Activated CD4-positive, alpha-beta T cell treated with anti-CD3 and anti-CD28 coated beads, Interleukin-2, amount 10 ng/mL, durations not matched to agents 7 days and 5 days (primary cell): ENCODE measurements at regions not wholly inside any gene's neighbourhood (a gene's known extent, or its start where the extent isn't known, plus 50 kb on each side); places are given as distances from the start of the nearest gene placed in this dataset.

ENCODE experiments used
- CTCF ChIA-PET: fragments of 350-600 bp; sonication (Branson Sonifier 250); formaldehyde crosslinking; loops from one replicate; lab custom pipeline; 2021; ENCODE audit warnings: antibody characterized with exemption; lab: Charles Lee
- POLR2A ChIA-PET: fragments of 350-600 bp; sonication (Branson Sonifier 250); formaldehyde crosslinking; loops from one replicate; lab custom pipeline; 2021; ENCODE audit warnings: antibody characterized with exemption; lab: Charles Lee
- DNase-seq: peaks from one replicate; pipeline ENCODE4 v3.0.0-alpha.2; 2020
- H3K27ac Mint-ChIP-seq: one replicate; pipeline ENCODE4 v1.8.0; 2021; ENCODE audit warnings: mild to moderate bottlenecking, moderate library complexity, mixed read lengths
- H3K27me3 Mint-ChIP-seq: one replicate; pipeline ENCODE4 v1.8.0; 2021; ENCODE audit warnings: mixed read lengths
- H3K36me3 Mint-ChIP-seq: one replicate; pipeline ENCODE4 v1.8.0; 2021; ENCODE audit warnings: low read depth, mixed read lengths
- H3K4me1 Mint-ChIP-seq: one replicate; pipeline ENCODE4 v1.8.0; 2021; ENCODE audit warnings: mixed read lengths
- H3K4me3 Mint-ChIP-seq: one replicate; pipeline ENCODE4 v1.8.0; 2021; ENCODE audit warnings: mild to moderate bottlenecking, moderate library complexity, mixed read lengths
- H3K9me3 Mint-ChIP-seq: one replicate; pipeline ENCODE4 v1.8.0; 2021; ENCODE audit warnings: mixed read lengths

DNA sequence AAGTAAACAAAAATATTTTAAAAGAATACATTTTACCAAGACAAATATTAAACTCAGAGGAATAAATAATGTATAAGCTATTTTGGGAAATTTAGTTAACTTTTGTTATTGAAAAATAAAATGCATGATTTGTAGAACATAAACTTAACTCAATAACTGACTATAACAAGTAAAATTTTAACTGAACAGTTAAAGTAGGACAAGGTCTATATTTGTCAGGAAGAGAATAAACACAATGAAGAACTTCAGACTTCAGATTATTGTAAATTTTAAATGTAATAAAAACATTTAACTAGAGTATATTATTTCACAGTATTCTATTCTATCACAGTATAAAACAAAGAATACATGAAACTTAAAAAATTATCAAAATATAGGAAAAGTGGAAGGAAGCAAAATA is 948.8 kb upstream of the USP15 start:
- Mint-ChIP-seq H3K27ac (no peak overlapping the region), H3K4me1 (no peaks in the 10 kb centered on the region)
- CTCF ChIA-PET = no interaction called here

DNA sequence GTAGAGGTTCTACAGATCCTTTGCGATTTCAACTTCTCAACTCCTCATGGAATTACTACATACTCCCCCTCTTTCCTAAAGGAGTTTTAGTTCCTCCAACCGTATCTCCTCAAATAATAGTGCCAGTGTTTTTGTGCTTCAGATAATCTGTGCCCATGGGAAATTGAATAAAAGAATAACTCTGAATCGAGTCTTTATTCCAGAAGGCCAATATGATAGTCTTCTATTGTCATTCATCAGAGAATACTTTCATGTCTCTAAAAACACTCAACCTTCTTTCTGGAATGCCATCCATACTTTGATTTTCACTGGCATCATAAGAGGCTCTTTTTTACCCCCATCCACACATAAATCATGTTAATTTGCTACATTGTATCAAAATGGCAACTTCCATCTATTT is 911.3 kb upstream of the USP15 start:
- Mint-ChIP-seq H3K27me3 (no peaks in the 10 kb centered on the region), H3K4me1 (no peaks in the 10 kb centered on the region), H3K36me3 (no peaks in the 10 kb centered on the region), H3K9me3 (no peaks in the 10 kb centered on the region), H3K4me3 (no peak overlapping the region), H3K27ac (no peak overlapping the region)
- CTCF ChIA-PET = no interaction called here
- DNase-seq = no peak
- POLR2A ChIA-PET = no interaction called here

More for the DNA sequence above, 948.8 kb upstream of the USP15 start:
- peaks cover 3% of the 10 kb centered on the region for H3K9me3 Mint-ChIP-seq
- H3K36me3 Mint-ChIP-seq = no peaks in the 10 kb centered on the region
- no peak for DNase-seq
- no peaks in the 10 kb centered on the region for H3K27me3 Mint-ChIP-seq
- POLR2A ChIA-PET = no interaction called here
- H3K4me3 Mint-ChIP-seq = no peak overlapping the region

DNA sequence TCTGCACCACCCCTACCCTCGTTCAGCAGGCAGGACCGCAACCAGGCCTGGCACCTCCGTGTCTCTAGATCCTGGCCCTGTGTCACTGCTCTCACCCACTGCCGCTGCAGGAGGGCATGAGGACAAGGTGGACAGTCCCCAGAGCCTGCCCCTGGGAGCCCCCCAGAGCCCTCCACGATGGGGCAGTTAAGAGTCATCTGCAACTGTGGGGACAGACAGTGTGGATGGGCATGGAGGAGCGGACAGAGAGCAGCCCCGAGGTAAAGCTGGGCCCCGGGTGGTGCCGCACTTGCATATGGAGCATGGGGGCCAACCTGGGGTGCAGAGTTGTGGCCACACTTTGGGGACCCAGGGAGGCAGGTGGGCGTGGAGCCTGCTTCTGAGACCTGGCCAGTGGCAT is 905.1 kb upstream of the USP15 start:
- no peaks in the 10 kb centered on the region for H3K9me3 Mint-ChIP-seq
- no peak overlapping the region for H3K27ac Mint-ChIP-seq
- ChIA-PET POLR2A (no interaction called here), CTCF (interaction anchor here (1.0 kb wide), 1 partner anchor 25 kb away, joined by 3 read pairs; no protein-coding TSS in a partner anchor)
- H3K36me3 Mint-ChIP-seq = no peaks in the 10 kb centered on the region
- H3K27me3 Mint-ChIP-seq = no peaks in the 10 kb centered on the region
- H3K4me1 Mint-ChIP-seq = no peaks in the 10 kb centered on the region
- no peak overlapping the region for H3K4me3 Mint-ChIP-seq
- no peak for DNase-seq

DNA sequence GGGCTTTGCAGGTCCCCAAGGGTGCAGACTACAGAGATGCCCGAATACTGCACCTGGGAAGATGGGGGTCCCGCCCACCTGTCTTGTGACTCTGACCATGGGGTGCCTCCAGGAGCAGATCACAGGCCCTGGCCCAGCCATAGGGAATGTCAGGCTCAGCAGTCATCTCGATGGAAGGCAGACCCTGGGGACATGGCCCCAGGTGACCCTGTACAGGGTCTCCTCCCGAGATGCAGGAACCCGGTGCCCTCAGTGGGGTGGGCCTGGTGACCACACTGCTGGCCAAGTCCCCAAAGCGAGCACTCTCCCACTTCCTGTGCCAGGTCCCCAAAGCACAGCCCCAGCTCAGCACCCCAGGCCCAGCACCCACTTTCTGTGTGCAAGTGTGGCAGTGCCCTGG is 903.7 kb upstream of the USP15 start:
- H3K36me3 Mint-ChIP-seq = no peaks in the 10 kb centered on the region
- no peaks in the 10 kb centered on the region for H3K27me3 Mint-ChIP-seq
- H3K4me1 Mint-ChIP-seq = no peaks in the 10 kb centered on the region
- no peak overlapping the region for H3K4me3 Mint-ChIP-seq
- POLR2A ChIA-PET = no interaction called here
- DNase-seq = no peak
- no peak overlapping the region for H3K27ac Mint-ChIP-seq
- CTCF ChIA-PET = no interaction called here
- H3K9me3 Mint-ChIP-seq = no peaks in the 10 kb centered on the region

DNA sequence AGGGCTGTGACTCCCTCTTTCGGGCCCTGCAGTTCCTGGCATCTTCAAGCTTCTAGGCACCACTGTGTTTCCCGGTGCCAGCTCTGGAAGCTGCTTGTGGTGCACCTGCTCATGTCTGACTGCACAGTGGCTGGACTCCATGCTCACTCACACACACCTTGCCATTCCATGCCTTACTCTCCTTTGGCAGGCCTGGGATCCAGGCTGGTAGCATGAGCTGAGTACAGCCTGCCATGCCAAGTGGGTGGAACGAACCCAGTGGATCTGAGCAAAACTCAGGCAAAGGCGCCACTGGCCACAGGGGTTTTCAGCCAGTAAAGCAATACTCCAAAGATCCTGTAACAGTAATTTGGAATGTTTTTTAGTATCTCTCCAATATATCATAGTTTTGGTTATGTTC is 902.7 kb upstream of the USP15 start:
- no peak overlapping the region for H3K4me3 Mint-ChIP-seq
- ChIA-PET CTCF (no interaction called here), POLR2A (no interaction called here)
- no peaks in the 10 kb centered on the region for H3K9me3 Mint-ChIP-seq
- no peaks in the 10 kb centered on the region for H3K4me1 Mint-ChIP-seq
- DNase-seq = no peak
- H3K36me3 Mint-ChIP-seq = no peaks in the 10 kb centered on the region
- no peak overlapping the region for H3K27ac Mint-ChIP-seq
- no peaks in the 10 kb centered on the region for H3K27me3 Mint-ChIP-seq

DNA sequence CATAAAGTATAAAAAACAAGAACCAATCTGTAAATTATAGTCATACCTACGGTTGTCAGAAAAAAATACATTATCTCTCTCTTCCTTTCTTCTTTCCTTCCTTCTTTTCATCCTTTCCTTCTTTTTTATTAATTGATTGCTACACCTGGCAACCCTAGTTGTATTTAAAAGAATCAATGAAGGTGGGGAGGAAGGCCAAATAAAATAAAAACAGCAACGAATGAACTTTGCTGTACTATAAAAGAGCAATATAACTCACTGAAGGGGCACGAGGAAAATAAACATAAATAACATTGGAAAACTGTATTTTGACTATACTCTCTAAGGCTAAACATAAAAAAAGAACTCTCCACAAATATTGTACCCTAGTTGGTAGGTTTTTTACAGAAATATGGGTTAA is 898.2 kb upstream of the USP15 start:
- DNase-seq = no peak
- POLR2A ChIA-PET = no interaction called here
- H3K4me3 Mint-ChIP-seq = no peak overlapping the region
- no peaks in the 10 kb centered on the region for H3K4me1 Mint-ChIP-seq
- H3K27ac Mint-ChIP-seq = no peak overlapping the region
- no peaks in the 10 kb centered on the region for H3K9me3 Mint-ChIP-seq
- CTCF ChIA-PET = no interaction called here
- no peaks in the 10 kb centered on the region for H3K36me3 Mint-ChIP-seq
- no peaks in the 10 kb centered on the region for H3K27me3 Mint-ChIP-seq

DNA sequence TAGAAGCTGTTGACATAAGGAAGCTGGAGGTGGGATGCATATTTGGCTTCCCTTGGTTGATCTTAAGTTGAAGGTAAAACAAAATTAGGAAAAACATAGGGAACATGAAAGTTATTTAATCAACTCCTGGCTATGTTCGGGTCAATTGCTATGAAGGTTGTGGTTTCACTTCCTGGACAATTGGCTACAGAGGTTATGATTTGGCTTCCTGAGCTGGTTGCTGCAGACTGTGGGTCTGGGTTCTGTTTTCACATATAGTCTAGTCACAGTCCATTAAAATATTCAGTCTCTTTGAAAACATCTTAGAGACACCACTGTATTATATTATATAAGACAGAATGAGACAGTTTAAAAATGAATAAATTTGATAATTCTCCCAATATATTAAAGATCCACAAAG is 895.2 kb upstream of the USP15 start:
- Mint-ChIP-seq H3K4me3 (no peak overlapping the region), H3K36me3 (no peaks in the 10 kb centered on the region), H3K27ac (no peak overlapping the region), H3K4me1 (no peaks in the 10 kb centered on the region), H3K27me3 (no peaks in the 10 kb centered on the region), H3K9me3 (no peaks in the 10 kb centered on the region)
- CTCF ChIA-PET = no interaction called here
- no peak for DNase-seq
- POLR2A ChIA-PET = no interaction called here

DNA sequence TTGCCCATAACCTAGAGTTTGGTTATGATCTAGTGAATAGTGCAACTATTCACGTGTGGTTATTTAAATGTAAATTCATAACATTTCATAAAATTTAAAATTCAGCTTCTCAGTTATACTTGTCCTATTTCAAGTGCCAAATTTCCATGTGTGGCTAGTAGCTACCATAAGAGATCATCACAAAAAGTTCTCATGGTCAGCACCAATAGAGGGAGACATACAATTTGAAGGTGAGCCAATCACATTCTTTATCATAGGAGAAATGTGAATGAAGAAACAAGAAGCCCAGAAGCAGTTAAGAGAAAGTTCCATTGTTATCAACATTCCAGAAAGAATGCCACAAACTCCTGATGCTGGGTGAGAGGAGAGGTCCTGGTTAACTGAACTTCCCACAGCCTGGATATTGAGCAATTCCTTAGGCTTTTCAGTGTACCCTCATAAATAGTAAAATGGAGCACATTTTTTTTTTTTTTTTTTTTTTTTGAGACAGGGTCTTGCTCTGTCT is 892.9 kb upstream of the USP15 start:
- Mint-ChIP-seq H3K9me3 (no peaks in the 10 kb centered on the region), H3K4me1 (no peaks in the 10 kb centered on the region), H3K27me3 (no peaks in the 10 kb centered on the region), H3K4me3 (no peak overlapping the region), H3K27ac (no peak overlapping the region), H3K36me3 (no peaks in the 10 kb centered on the region)
- POLR2A ChIA-PET = no interaction called here
- CTCF ChIA-PET = no interaction called here
- DNase-seq = no peak

DNA sequence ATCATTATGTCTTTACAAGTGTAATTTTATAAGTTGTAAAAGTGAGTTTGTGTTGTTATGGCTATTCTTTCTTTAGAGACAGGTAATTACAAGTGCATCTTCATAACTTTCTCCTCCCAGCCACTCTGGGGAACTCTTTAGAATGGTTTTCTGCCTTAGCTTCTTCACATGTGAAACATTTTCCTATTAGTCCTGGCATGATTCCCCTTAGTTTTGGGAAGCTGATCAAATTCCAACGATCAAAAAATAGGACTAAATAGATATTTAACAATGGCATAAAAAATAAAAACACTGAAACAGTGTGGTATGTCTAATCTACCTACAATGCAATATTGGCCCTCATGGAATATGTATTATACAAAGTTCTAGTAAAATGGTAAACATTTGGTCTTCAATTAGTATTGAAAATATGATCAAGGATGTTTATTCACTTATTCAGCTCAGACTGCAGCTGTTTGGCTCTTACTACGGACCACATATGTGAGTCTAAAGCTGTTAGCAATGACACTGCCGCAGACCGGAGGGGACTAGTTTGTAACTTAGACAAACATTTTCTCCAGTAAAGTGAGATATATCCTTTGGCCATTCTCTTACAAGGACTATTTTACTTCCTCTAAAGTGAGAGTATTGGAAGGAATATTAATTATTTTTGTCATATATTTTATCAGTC is 890.8 kb upstream of the USP15 start:
- POLR2A ChIA-PET = no interaction called here
- H3K27ac Mint-ChIP-seq = no peak overlapping the region
- CTCF ChIA-PET = interaction anchor here (0.5 kb wide), 1 partner anchor 350 kb away, joined by 5 read pairs; no protein-coding TSS in a partner anchor
- DNase-seq = no peak
- no peaks in the 10 kb centered on the region for H3K27me3 Mint-ChIP-seq
- no peaks in the 10 kb centered on the region for H3K4me1 Mint-ChIP-seq
- no peak overlapping the region for H3K4me3 Mint-ChIP-seq
- H3K9me3 Mint-ChIP-seq = no peaks in the 10 kb centered on the region
- no peaks in the 10 kb centered on the region for H3K36me3 Mint-ChIP-seq

DNA sequence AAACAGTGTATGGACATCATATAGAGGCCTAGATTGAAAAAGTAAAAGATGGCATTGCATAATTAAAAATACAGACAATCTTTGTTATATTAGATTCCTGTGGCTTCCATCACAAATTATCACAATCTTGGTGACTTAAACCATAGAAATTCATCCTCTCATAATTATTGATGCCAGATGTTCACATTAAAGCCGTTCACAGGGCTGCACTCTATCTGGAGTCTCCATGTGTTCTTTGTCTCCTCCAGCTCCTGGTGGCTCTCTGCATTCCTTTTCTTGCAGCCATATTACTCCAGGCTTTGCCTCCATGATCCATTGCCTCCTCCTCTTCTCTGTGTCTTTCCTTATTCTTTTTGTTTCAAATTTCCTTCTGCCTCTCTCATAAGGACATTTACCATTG is 875.7 kb upstream of the USP15 start:
- CTCF ChIA-PET = no interaction called here
- no peak for DNase-seq
- H3K4me1 Mint-ChIP-seq = no peaks in the 10 kb centered on the region
- peaks cover 18% of the 10 kb centered on the region for H3K9me3 Mint-ChIP-seq
- H3K27ac Mint-ChIP-seq = no peak overlapping the region
- no peaks in the 10 kb centered on the region for H3K36me3 Mint-ChIP-seq
- POLR2A ChIA-PET = no interaction called here
- no peaks in the 10 kb centered on the region for H3K27me3 Mint-ChIP-seq
- H3K4me3 Mint-ChIP-seq = no peak overlapping the region

DNA sequence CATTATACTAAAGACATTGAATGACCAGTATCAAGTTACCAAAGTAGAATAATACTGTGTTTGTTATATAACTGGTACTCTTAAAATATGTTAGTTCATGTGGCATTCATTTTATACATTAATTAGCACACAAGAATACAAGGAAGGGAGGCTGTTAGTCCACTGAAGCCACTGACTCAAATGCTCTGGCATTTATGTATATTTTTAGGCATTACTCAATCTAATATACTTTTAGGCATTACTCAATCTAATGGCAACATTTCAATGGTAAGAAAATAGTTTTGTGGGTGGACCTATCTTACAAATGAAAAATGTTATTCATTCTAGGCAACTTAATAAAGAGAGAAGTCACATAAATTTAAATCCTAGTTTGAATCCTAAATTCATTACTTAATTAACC is 874.4 kb upstream of the USP15 start:
- H3K4me1 Mint-ChIP-seq = no peaks in the 10 kb centered on the region
- no peak overlapping the region for H3K27ac Mint-ChIP-seq
- H3K36me3 Mint-ChIP-seq = no peaks in the 10 kb centered on the region
- H3K4me3 Mint-ChIP-seq = no peak overlapping the region
- ChIA-PET CTCF (no interaction called here), POLR2A (no interaction called here)
- DNase-seq = no peak
- peaks cover 22% of the 10 kb centered on the region for H3K9me3 Mint-ChIP-seq
- H3K27me3 Mint-ChIP-seq = no peaks in the 10 kb centered on the region

DNA sequence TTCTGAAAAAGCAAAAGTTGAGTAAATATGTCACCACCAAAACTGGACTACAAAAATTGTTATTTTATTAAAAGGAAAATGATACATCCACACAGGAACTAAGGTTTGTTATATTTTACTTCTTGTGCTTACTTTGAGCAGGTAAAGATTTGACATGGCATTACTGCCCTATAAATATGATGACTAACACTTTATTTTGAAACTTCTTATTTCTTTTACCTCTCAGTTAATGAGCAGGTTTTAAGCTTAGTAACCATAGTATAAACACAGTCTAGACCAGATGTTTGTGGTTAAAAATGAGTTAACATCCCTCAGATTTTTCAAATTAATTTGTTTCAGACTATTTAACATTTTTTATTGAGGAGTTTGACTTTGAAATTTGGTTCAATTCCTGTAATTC is 862.5 kb upstream of the USP15 start:
- Mint-ChIP-seq H3K9me3 (peaks cover 2% of the 10 kb centered on the region), H3K36me3 (no peaks in the 10 kb centered on the region), H3K4me1 (no peaks in the 10 kb centered on the region), H3K27ac (no peak overlapping the region), H3K4me3 (no peak overlapping the region), H3K27me3 (no peaks in the 10 kb centered on the region)
- no peak for DNase-seq
- CTCF ChIA-PET = no interaction called here
- POLR2A ChIA-PET = no interaction called here

DNA sequence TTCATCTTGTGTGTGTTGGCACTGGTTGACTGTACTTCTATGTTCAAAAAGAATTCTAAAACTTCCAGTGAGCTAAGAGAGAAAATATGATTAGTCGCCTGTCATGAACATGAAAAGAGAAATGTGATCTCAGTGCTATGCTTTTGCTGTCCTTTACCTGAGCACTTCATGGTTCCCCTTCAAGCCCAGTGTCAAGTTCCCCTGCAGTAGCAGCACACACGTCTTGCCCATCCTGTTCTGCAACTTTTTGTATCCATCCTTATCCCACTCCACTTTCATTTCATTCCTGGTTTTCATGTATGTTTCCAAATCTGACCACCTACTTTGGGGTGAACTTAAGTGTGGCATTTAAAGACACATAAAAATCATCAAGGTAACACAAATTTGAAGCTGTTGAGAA is 848.0 kb upstream of the USP15 start:
- Mint-ChIP-seq H3K27me3 (no peaks in the 10 kb centered on the region), H3K4me1 (no peaks in the 10 kb centered on the region), H3K36me3 (no peaks in the 10 kb centered on the region), H3K27ac (no peak overlapping the region), H3K9me3 (peaks cover 10% of the 10 kb centered on the region), H3K4me3 (no peak overlapping the region)
- ChIA-PET POLR2A (no interaction called here), CTCF (no interaction called here)
- no peak for DNase-seq

DNA sequence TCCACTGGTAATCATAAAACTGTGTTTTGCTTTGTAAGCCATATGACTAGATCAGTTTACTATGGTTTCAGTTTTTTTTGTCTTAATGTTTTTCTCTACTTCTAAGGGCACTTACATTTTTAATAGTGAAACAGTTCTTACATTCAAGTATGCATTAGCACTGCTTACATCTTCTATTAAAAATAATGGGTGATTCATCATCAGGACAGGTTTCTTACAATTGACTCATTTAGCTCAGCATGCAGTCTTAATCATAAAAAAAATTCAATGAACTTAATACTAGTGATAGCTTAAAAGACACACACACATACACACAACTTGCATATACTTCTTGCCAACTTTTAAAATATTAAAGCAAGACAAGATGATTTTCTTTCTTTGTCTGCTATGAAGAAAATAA is 845.7 kb upstream of the USP15 start:
- H3K9me3 Mint-ChIP-seq = peaks cover 4% of the 10 kb centered on the region
- H3K4me3 Mint-ChIP-seq = no peak overlapping the region
- no peak overlapping the region for H3K27ac Mint-ChIP-seq
- CTCF ChIA-PET = no interaction called here
- H3K36me3 Mint-ChIP-seq = no peaks in the 10 kb centered on the region
- H3K27me3 Mint-ChIP-seq = no peaks in the 10 kb centered on the region
- no peaks in the 10 kb centered on the region for H3K4me1 Mint-ChIP-seq
- no peak for DNase-seq
- POLR2A ChIA-PET = no interaction called here
